ENCODE measurements at regions not wholly inside any gene's neighbourhood (a gene's known extent, or its start where the extent isn't known, plus 50 kb on each side); places are given as distances from the start of the nearest gene placed in this dataset.

DNA sequence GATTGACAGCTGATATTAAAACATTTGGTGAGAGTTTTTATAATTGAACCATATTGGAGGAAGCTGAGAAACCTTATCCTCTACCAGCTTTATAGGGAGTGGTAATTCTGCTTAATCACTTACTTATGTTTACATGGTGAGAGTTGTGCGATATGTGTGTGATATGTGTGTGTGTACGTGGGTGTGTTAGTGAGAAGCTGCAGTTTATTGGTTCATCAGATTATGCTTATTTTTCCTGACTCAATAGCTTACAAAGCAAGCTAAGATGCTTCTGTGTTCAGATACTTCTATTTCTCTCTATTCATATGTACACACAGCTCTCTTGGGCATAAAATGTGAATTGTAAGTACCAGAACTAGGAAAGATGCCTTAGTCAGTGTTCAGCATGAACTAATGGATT lies 343.7 kb downstream of the GRIA2 start:
- CTCF ChIA-PET: no interaction called here
- TF ChIP-seq, protein P1, sequence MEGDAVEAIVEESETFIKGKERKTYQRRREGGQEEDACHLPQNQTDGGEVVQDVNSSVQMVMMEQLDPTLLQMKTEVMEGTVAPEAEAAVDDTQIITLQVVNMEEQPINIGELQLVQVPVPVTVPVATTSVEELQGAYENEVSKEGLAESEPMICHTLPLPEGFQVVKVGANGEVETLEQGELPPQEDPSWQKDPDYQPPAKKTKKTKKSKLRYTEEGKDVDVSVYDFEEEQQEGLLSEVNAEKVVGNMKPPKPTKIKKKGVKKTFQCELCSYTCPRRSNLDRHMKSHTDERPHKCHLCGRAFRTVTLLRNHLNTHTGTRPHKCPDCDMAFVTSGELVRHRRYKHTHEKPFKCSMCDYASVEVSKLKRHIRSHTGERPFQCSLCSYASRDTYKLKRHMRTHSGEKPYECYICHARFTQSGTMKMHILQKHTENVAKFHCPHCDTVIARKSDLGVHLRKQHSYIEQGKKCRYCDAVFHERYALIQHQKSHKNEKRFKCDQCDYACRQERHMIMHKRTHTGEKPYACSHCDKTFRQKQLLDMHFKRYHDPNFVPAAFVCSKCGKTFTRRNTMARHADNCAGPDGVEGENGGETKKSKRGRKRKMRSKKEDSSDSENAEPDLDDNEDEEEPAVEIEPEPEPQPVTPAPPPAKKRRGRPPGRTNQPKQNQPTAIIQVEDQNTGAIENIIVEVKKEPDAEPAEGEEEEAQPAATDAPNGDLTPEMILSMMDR (IDR thresholded peaks at IDR 0.05; ENCODE audit: insufficient read depth, low read depth, low read length): no peak

DNA sequence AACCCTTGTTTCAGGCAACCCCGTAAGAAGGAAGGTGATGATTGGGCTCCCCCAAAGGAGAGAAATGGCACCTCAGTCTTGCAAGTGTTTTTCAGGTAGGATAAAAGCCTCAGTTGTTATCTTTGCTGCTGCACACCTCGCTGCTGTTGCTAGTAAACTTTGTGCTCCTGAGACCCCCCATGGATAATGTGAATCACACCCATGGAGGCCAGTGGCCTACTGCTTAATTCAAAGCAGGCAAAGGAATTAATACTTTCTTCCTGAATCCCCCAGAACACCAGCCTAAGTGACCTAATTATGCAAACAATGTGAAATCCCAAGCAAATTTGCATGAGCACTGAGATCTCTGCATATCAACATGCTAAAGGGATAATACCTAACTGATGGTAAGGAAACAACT lies 337.5 kb downstream of the GRIA2 start:
- no peaks in the 10 kb centered on the region for H3K36me3 ChIP-seq (ENCODE audit: control insufficient read depth, insufficient read depth, low read length)
- H3K27me3 ChIP-seq (ENCODE audit: control insufficient read depth, insufficient read depth, low read length): no peaks in the 10 kb centered on the region
- TF ChIP-seq, protein P1 (IDR thresholded peaks at IDR 0.05; ENCODE audit: insufficient read depth, low read depth, low read length): no peak
- ChIA-PET POLR2A (no interaction called here), CTCF (interaction anchor here (0.6 kb wide), 1 partner anchor 26 kb away, joined by 3 read pairs; no protein-coding TSS in a partner anchor)
- H3K4me3 ChIP-seq (ENCODE audit: low read depth, low read length): no peak overlapping the region
- DNase-seq (ENCODE audit: low read depth): no peak

More for the DNA sequence above, 343.7 kb downstream of the GRIA2 start:
- Histone ChIP-seq H3K36me3 (ENCODE audit: control insufficient read depth, insufficient read depth, low read length) (no peaks in the 10 kb centered on the region), H3K4me3 (ENCODE audit: low read depth, low read length) (no peak overlapping the region), H3K27me3 (ENCODE audit: control insufficient read depth, insufficient read depth, low read length) (no peaks in the 10 kb centered on the region)
- POLR2A ChIA-PET: no interaction called here
- no peak for DNase-seq (ENCODE audit: low read depth)

DNA sequence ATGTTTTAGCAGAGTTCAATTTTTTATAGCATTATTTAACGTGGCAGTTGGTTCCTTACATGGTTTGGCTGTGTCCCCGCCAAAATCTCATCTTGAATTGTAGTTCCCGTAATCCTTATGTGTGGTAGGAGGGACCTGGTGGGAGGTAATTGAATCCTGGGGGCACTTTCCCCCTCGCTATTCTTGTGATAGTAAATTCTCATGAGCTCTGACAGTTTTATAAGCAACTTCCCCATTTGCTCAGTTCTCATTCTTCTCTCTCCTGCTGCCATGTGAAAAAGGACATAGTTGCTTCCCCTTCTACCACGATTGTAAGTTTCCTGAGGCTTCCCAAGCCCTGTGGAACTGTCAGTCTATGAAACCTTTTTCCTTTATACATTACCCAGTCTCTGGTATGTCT lies 329.5 kb downstream of the GRIA2 start:
- DNase-seq (ENCODE audit: low read depth): no peak
- no peaks in the 10 kb centered on the region for H3K36me3 ChIP-seq (ENCODE audit: control insufficient read depth, insufficient read depth, low read length)
- H3K27me3 ChIP-seq (ENCODE audit: control insufficient read depth, insufficient read depth, low read length): no peaks in the 10 kb centered on the region
- ChIA-PET CTCF (no interaction called here), POLR2A (no interaction called here)
- no peak overlapping the region for H3K4me3 ChIP-seq (ENCODE audit: low read depth, low read length)
- TF ChIP-seq, protein P1 (IDR thresholded peaks at IDR 0.05; ENCODE audit: insufficient read depth, low read depth, low read length): no peak

DNA sequence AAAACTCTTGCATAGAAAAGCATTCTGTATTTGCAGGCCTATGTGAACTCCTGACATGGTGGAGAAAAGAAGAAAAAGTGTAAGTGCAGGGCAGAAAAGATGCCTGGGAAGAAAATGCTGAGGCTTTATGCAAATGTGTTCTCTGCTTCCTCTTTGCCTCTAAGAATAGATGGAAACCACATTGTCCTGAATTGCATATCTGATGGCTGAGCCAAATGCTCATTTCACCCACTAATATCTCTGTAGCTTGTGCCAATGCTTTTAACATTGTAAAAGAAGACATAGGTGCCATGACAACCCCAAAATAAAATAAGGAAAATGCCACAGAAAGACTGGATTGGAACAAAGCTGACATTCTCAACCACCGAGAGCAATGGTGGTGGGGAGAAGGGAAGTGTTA lies 307.4 kb downstream of the GRIA2 start:
- no peaks in the 10 kb centered on the region for H3K36me3 ChIP-seq (ENCODE audit: control insufficient read depth, insufficient read depth, low read length)
- no peaks in the 10 kb centered on the region for H3K27me3 ChIP-seq (ENCODE audit: control insufficient read depth, insufficient read depth, low read length)
- ChIA-PET CTCF (no interaction called here), POLR2A (no interaction called here)
- H3K4me3 ChIP-seq (ENCODE audit: low read depth, low read length): no peak overlapping the region
- TF ChIP-seq, protein P1 (IDR thresholded peaks at IDR 0.05; ENCODE audit: insufficient read depth, low read depth, low read length): no peak
- no peak for DNase-seq (ENCODE audit: low read depth)

DNA sequence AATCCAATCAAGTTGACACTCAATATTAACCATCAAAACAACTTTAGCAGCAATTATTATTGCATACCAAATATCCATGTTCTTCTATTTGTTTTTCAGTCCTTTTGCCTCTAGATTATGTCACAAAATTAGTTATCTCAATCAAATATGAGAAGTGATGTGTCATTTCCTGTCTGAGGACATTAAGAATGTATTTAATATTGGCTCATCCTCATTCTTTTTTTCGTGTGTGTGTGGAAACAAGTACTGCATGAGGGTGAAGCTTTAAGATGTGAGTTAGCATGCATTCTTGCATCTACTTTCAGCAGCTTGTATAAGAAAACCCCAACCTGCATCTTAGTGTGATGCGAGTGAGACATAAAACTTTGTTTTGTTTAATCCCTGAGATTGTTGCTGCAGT lies 301.4 kb downstream of the GRIA2 start:
- CTCF ChIA-PET: no interaction called here
- H3K36me3 ChIP-seq (ENCODE audit: control insufficient read depth, insufficient read depth, low read length): no peaks in the 10 kb centered on the region
- H3K27me3 ChIP-seq (ENCODE audit: control insufficient read depth, insufficient read depth, low read length): no peaks in the 10 kb centered on the region
- DNase-seq (ENCODE audit: low read depth): no peak
- TF ChIP-seq, protein P1 (IDR thresholded peaks at IDR 0.05; ENCODE audit: insufficient read depth, low read depth, low read length): no peak
- no peak overlapping the region for H3K4me3 ChIP-seq (ENCODE audit: low read depth, low read length)
- POLR2A ChIA-PET: no interaction called here

Data from BJ (cell line).